A549 (cell line): ENCODE measurements at regions not wholly inside any gene's neighbourhood (a gene's known extent, or its start where the extent isn't known, plus 50 kb on each side); places are given as distances from the start of the nearest gene placed in this dataset.

ENCODE experiments used
- CBX2 ChIP-seq: fragments of 200-600 bp; sonication (generic); IDR thresholded peaks from 2 replicates; pipeline ENCODE4 v1.6.1; 2016; ENCODE audit warnings: low read depth, mild to moderate bottlenecking, borderline replicate concordance
- CBX8 ChIP-seq: fragments of 200-600 bp; sonication (generic); IDR thresholded peaks from 2 replicates; pipeline ENCODE4 v1.6.1; 2016
- EP300 ChIP-seq, 2 experiments: fragments of >200 bp; sonication (Bioruptor Twin); formaldehyde crosslinking; IDR thresholded peaks; 2 replicates in 1 of 2; 3 replicates in 1 of 2; pipeline ENCODE4 v1.6.1; 2016 to 2017
- JUN ChIP-seq, 2 experiments: fragments of >200 bp; sonication (Bioruptor Twin); formaldehyde crosslinking; IDR thresholded peaks; 2 replicates in 1 of 2; 3 replicates in 1 of 2; pipeline ENCODE4 v1.6.1; 2016 to 2017
- KDM5A ChIP-seq: fragments of 200-600 bp; sonication (generic); IDR thresholded peaks from 2 replicates; pipeline ENCODE4 v1.6.1; 2016; ENCODE audit warnings: antibody characterized with exemption, mild to moderate bottlenecking
- POLR2AphosphoS2 ChIP-seq: conservative IDR thresholded peaks from 2 replicates; pipeline ENCODE4 v1.6.1; 2012; ENCODE audit warnings: low read length, improper control_type of control experiment, inconsistent platforms
- RAD21 ChIP-seq, 2 experiments: fragments of >200 bp in 1 of 2; sonication (Bioruptor Twin) in 1 of 2; formaldehyde crosslinking in 1 of 2; IDR thresholded peaks in 1 of 2; conservative IDR thresholded peaks in 1 of 2; 2 replicates in 1 of 2; 3 replicates in 1 of 2; pipeline ENCODE4 v1.6.1; 2012 to 2018; ENCODE audit warnings: inconsistent platforms in 1 of 2
- RNF2 ChIP-seq: fragments of 200-600 bp; sonication (generic); IDR thresholded peaks from 2 replicates; pipeline ENCODE4 v1.6.1; 2016; ENCODE audit warnings: low read depth, mild to moderate bottlenecking, antibody characterized with exemption, moderate library complexity, borderline replicate concordance
- ZFP36 ChIP-seq: fragments of 450-650 bp; IDR thresholded peaks from 2 replicates; pipeline ENCODE4 v1.6.1; 2014; ENCODE audit warnings: borderline replicate concordance; ENCODE audit not compliant: partially characterized antibody
- ZNF302 ChIP-seq: fragments of 250-450 bp; sonication (Bioruptor Pico); IDR thresholded peaks from 2 replicates; pipeline ENCODE4 v1.9.0; 2021; ENCODE audit warnings: inconsistent platforms, mild to moderate bottlenecking, moderate library complexity
- ZSCAN20 ChIP-seq: fragments of 250-450 bp; sonication (Bioruptor Pico); IDR thresholded peaks from 2 replicates; pipeline ENCODE4 v1.8.0; 2022; ENCODE audit warnings: mild to moderate bottlenecking, moderate library complexity
- TF ChIP-seq, protein P1 (sequence below): IDR thresholded peaks from 2 replicates; pipeline ENCODE4 v1.6.1; 2012
- TF ChIP-seq, protein P2 (sequence below): fragments of >200 bp; sonication (Bioruptor Twin); formaldehyde crosslinking; IDR thresholded peaks from 3 replicates; pipeline ENCODE4 v1.5.1; 2016
- TF ChIP-seq, protein P3 (sequence below): fragments of 150-350 bp; IDR thresholded peaks from 2 replicates; pipeline ENCODE4 v1.6.1; 2014; ENCODE audit warnings: low read depth, mild to moderate bottlenecking, low read length

DNA sequence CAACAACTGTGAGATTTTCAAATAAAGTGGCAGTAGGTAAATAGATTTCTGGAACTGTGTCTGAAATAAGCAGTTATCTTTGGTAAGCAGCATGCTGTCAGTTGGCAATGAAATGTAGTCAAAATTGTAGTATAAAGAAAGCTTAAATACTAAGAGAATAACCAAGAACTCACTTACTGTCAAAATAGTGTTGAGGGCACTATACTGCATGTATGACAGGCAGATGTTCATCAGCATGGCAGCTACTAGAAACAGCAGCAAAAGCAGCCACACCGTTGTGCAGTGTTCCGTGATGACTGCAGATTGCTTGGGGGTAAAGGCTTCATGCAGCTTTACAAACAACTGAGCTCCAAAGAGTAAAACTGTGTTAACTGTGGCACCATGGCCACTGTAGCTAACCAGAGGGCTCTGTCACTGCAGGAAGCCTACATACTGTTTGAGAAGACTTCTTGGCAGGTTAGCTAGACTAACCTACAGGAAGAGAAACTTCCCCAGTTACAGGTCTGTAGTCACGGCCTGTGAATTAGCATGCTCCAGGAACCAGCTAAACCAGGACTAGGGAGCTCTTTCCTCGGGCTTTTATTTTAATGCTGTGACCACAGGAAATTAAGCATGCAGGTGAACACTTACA is 459.7 kb downstream of the TBL1XR1 start:
- no peak for TF ChIP-seq RAD21 (conservative IDR thresholded peaks at IDR 0.05 in 1 of 2, IDR thresholded peaks at IDR 0.05 in 1 of 2)
- TF ChIP-seq EP300 (IDR thresholded peaks at IDR 0.05) = no peak
- TF ChIP-seq, protein P1, sequence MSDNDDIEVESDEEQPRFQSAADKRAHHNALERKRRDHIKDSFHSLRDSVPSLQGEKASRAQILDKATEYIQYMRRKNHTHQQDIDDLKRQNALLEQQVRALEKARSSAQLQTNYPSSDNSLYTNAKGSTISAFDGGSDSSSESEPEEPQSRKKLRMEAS = no peak
- no peak for TF ChIP-seq RNF2
- TF ChIP-seq POLR2AphosphoS2 = no peak
- TF ChIP-seq JUN (IDR thresholded peaks at IDR 0.05) = no peak
- TF ChIP-seq ZNF302 = no peak
- no peak for TF ChIP-seq CBX2
- TF ChIP-seq, protein P2, sequence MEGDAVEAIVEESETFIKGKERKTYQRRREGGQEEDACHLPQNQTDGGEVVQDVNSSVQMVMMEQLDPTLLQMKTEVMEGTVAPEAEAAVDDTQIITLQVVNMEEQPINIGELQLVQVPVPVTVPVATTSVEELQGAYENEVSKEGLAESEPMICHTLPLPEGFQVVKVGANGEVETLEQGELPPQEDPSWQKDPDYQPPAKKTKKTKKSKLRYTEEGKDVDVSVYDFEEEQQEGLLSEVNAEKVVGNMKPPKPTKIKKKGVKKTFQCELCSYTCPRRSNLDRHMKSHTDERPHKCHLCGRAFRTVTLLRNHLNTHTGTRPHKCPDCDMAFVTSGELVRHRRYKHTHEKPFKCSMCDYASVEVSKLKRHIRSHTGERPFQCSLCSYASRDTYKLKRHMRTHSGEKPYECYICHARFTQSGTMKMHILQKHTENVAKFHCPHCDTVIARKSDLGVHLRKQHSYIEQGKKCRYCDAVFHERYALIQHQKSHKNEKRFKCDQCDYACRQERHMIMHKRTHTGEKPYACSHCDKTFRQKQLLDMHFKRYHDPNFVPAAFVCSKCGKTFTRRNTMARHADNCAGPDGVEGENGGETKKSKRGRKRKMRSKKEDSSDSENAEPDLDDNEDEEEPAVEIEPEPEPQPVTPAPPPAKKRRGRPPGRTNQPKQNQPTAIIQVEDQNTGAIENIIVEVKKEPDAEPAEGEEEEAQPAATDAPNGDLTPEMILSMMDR = no peak
- no peak for TF ChIP-seq ZFP36
- no peak for TF ChIP-seq CBX8
- TF ChIP-seq KDM5A = no peak
- TF ChIP-seq, protein P3, sequence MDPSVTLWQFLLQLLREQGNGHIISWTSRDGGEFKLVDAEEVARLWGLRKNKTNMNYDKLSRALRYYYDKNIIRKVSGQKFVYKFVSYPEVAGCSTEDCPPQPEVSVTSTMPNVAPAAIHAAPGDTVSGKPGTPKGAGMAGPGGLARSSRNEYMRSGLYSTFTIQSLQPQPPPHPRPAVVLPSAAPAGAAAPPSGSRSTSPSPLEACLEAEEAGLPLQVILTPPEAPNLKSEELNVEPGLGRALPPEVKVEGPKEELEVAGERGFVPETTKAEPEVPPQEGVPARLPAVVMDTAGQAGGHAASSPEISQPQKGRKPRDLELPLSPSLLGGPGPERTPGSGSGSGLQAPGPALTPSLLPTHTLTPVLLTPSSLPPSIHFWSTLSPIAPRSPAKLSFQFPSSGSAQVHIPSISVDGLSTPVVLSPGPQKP = no peak
- no peak for TF ChIP-seq ZSCAN20 (CRISPR knock-in tag)
